H9 (cell line): ENCODE measurements at regions not wholly inside any gene's neighbourhood (a gene's known extent, or its start where the extent isn't known, plus 50 kb on each side); places are given as distances from the start of the nearest gene placed in this dataset.

Experiments
- DNase-seq: peaks from one replicate; pipeline ENCODE4 v3.0.0-alpha.2; 2017
- H2AFZ ChIP-seq: one replicate; pipeline ENCODE4 v1.6.1; 2013; ENCODE audit warnings: mild to moderate bottlenecking, low read length, control low read depth, moderate library complexity
- H2AK5ac ChIP-seq: 2 replicates; pipeline ENCODE4 v1.6.1; 2013; ENCODE audit warnings: low read length, control low read depth, mixed read lengths; ENCODE audit not compliant: insufficient read length
- H2BK120ac ChIP-seq: one replicate; pipeline ENCODE4 v1.6.1; 2013; ENCODE audit warnings: low read depth, mild to moderate bottlenecking, low read length, control low read depth, inconsistent platforms; ENCODE audit not compliant: poor library complexity, severe bottlenecking
- H2BK12ac ChIP-seq: 2 replicates; pipeline ENCODE4 v1.6.1; 2013; ENCODE audit warnings: low read length, control low read depth, mixed read lengths, low read depth; ENCODE audit not compliant: insufficient read length
- H2BK15ac ChIP-seq: 2 replicates; pipeline ENCODE4 v1.6.1; 2013; ENCODE audit warnings: low read depth, low read length, control low read depth
- H2BK20ac ChIP-seq: one replicate; pipeline ENCODE4 v1.6.1; 2013; ENCODE audit warnings: low read depth, mild to moderate bottlenecking, low read length, control low read depth, inconsistent platforms; ENCODE audit not compliant: poor library complexity, severe bottlenecking
- H2BK5ac ChIP-seq: 2 replicates; pipeline ENCODE4 v1.6.1; 2013; ENCODE audit warnings: low read length, control low read depth, mixed read lengths; ENCODE audit not compliant: insufficient read length
- H3K14ac ChIP-seq: 2 replicates; pipeline ENCODE4 v1.6.1; 2013; ENCODE audit warnings: low read length, control low read depth; ENCODE audit not compliant: insufficient read depth
- H3K18ac ChIP-seq: 2 replicates; pipeline ENCODE4 v1.6.1; 2013; ENCODE audit warnings: low read depth, mild to moderate bottlenecking, mixed read lengths, low read length, control low read depth; ENCODE audit not compliant: insufficient read length
- H3K23ac ChIP-seq: 2 replicates; pipeline ENCODE4 v1.6.1; 2013; ENCODE audit warnings: low read length, control low read depth, mixed read lengths, low read depth; ENCODE audit not compliant: insufficient read length
- H3K23me2 ChIP-seq: 2 replicates; pipeline ENCODE4 v1.6.1; 2013; ENCODE audit warnings: low read depth, mild to moderate bottlenecking, mixed read lengths, low read length, control low read depth; ENCODE audit not compliant: insufficient read length, poor library complexity, severe bottlenecking
- H3K27ac ChIP-seq: 2 replicates; pipeline ENCODE4 v1.5.1; 2013; ENCODE audit warnings: low read length, control low read depth, mixed read lengths, low read depth; ENCODE audit not compliant: insufficient read length
- H3K27me3 ChIP-seq: 2 replicates; pipeline ENCODE4 v1.6.1; 2013; ENCODE audit warnings: low read length, control low read depth, inconsistent platforms; ENCODE audit not compliant: insufficient read depth
- H3K4ac ChIP-seq: 2 replicates; pipeline ENCODE4 v1.6.1; 2013; ENCODE audit warnings: low read depth, mild to moderate bottlenecking, control low read depth, inconsistent platforms, low read length, moderate library complexity
- H3K4me1 ChIP-seq: 2 replicates; pipeline ENCODE4 v1.6.1; 2013; ENCODE audit warnings: low read length, control low read depth, inconsistent platforms; ENCODE audit not compliant: insufficient read depth
- H3K4me2 ChIP-seq: 2 replicates; pipeline ENCODE4 v1.6.1; 2013; ENCODE audit warnings: low read length, control low read depth, mixed read lengths; ENCODE audit not compliant: insufficient read length, insufficient read depth
- H3K56ac ChIP-seq: 2 replicates; pipeline ENCODE4 v1.6.1; 2013; ENCODE audit warnings: low read depth, mild to moderate bottlenecking, mixed read lengths, low read length, control low read depth; ENCODE audit not compliant: insufficient read length
- H3K79me1 ChIP-seq: 2 replicates; pipeline ENCODE4 v1.6.1; 2013; ENCODE audit warnings: low read depth, mild to moderate bottlenecking, moderate library complexity, low read length, control low read depth, inconsistent platforms; ENCODE audit not compliant: insufficient read depth, poor library complexity, severe bottlenecking
- H3K79me2 ChIP-seq: 2 replicates; pipeline ENCODE4 v1.6.1; 2013; ENCODE audit warnings: low read length, control low read depth, inconsistent platforms; ENCODE audit not compliant: insufficient read depth
- H3K9ac ChIP-seq: 2 replicates; pipeline ENCODE4 v1.6.1; 2013; ENCODE audit warnings: low read length, control low read depth, mixed read lengths; ENCODE audit not compliant: insufficient read length; ENCODE audit errors: extremely low read depth
- H3K9me3 ChIP-seq: one replicate; pipeline ENCODE4 v1.6.1; 2013; ENCODE audit warnings: low read depth, low read length, inconsistent platforms; ENCODE audit not compliant: control insufficient read depth
- H3T11ph ChIP-seq: one replicate; pipeline ENCODE4 v1.6.1; 2013; ENCODE audit warnings: mild to moderate bottlenecking, low read length, control low read depth, inconsistent platforms
- H4K20me1 ChIP-seq: one replicate; pipeline ENCODE4 v1.6.1; 2013; ENCODE audit not compliant: control insufficient read depth, insufficient read length, insufficient read depth
- H4K5ac ChIP-seq: 2 replicates; pipeline ENCODE4 v1.6.1; 2013; ENCODE audit warnings: low read depth, mild to moderate bottlenecking, mixed read lengths, low read length, control low read depth; ENCODE audit not compliant: insufficient read length
- H4K8ac ChIP-seq: replicated peaks from 2 replicates; pipeline ENCODE4 v1.6.1; 2013; ENCODE audit warnings: low read length, control low read depth, mixed read lengths, low read depth; ENCODE audit not compliant: insufficient read length
- H4K91ac ChIP-seq: 2 replicates; pipeline ENCODE4 v1.6.1; 2013; ENCODE audit warnings: low read depth, mild to moderate bottlenecking, moderate library complexity, mixed read lengths, low read length, control low read depth; ENCODE audit not compliant: insufficient read length
- H3K27ac Mint-ChIP-seq, 3 experiments: 2 replicates in 2 of 3; 3 replicates in 1 of 3; pipeline ENCODE4 v1.8.0; 2020 to 2021; ENCODE audit warnings: mixed read lengths in 3 of 3, mild to moderate bottlenecking in 1 of 3, moderate library complexity in 1 of 3
- H3K27me3 Mint-ChIP-seq: 2 replicates; pipeline ENCODE4 v1.8.0; 2021; ENCODE audit warnings: low read depth, mild to moderate bottlenecking, moderate library complexity, mixed read lengths
- H3K36me3 Mint-ChIP-seq, 3 experiments: 2 replicates in 2 of 3; 3 replicates in 1 of 3; pipeline ENCODE4 v1.8.0; 2020 to 2021; ENCODE audit warnings: low read depth in 3 of 3, mixed read lengths in 3 of 3; ENCODE audit not compliant: insufficient read depth in 1 of 3
- H3K4me1 Mint-ChIP-seq, 2 experiments: 2 replicates each; pipeline ENCODE4 v1.8.0; 2020; ENCODE audit warnings: mixed read lengths in 2 of 2
- H3K4me3 Mint-ChIP-seq, 2 experiments: 2 replicates in 1 of 2; 3 replicates in 1 of 2; pipeline ENCODE4 v1.8.0; 2020 to 2021; ENCODE audit warnings: mild to moderate bottlenecking in 2 of 2, mixed read lengths in 2 of 2, moderate library complexity in 1 of 2
- H3K9me3 Mint-ChIP-seq, 2 experiments: 2 replicates in 1 of 2; 3 replicates in 1 of 2; pipeline ENCODE4 v1.8.0; 2020; ENCODE audit warnings: mild to moderate bottlenecking in 2 of 2, mixed read lengths in 2 of 2, moderate library complexity in 1 of 2
- CTCF ChIP-seq: fragments of 200-600 bp; sonication (generic); conservative IDR thresholded peaks from 3 replicates; pipeline ENCODE4 v1.8.0; 2021; ENCODE audit warnings: antibody characterized with exemption, mild to moderate bottlenecking
- WGBS: extraction: QIAGEN DNeasy Blood & Tissue Kit; methylation state at CpG from one replicate; pipeline ENCODE4 v1.1.7; 2013; ENCODE audit warnings: missing lambda C conversion rate, low lambda C conversion rate, mixed read lengths; ENCODE audit not compliant: insufficient read length; ENCODE audit errors: extremely low coverage; 5-methylcytosine and 5-hydroxymethylcytosine counted together

- no peak overlapping the region for H2BK20ac ChIP-seq
- H3K9me3 ChIP-seq: no peaks in the 10 kb centered on the region
- H4K8ac ChIP-seq: no peak overlapping the region
- no peak overlapping the region for H3K27ac ChIP-seq
- no peak overlapping the region for H3K18ac ChIP-seq
- no peak for DNase-seq
- H3K36me3 Mint-ChIP-seq: no peaks in the 10 kb centered on the region; a peak in 1 of 7 replicates
- H2BK5ac ChIP-seq: no peak overlapping the region
- no peak overlapping the region for H3K4ac ChIP-seq
- no peak overlapping the region for H2BK12ac ChIP-seq
- no peak overlapping the region for H3K27ac Mint-ChIP-seq
- no peak overlapping the region for H2BK15ac ChIP-seq
- no peaks in the 10 kb centered on the region for H3K23me2 ChIP-seq
- no peak overlapping the region for H2BK120ac ChIP-seq
- H3K27me3 ChIP-seq: no peaks in the 10 kb centered on the region
- H4K20me1 ChIP-seq: no peaks in the 10 kb centered on the region
- no peaks in the 10 kb centered on the region for H3K27me3 Mint-ChIP-seq
- H2AFZ ChIP-seq: no peak overlapping the region
- H3T11ph ChIP-seq: no peak overlapping the region
- H3K14ac ChIP-seq: no peak overlapping the region
- no peaks in the 10 kb centered on the region for H3K9me3 Mint-ChIP-seq
- H3K79me2 ChIP-seq: no peaks in the 10 kb centered on the region
- no peak for TF ChIP-seq CTCF
- peaks cover 13 to 15% of the 10 kb centered on the region in 2 experiments for H3K4me1 Mint-ChIP-seq
- no peaks in the 10 kb centered on the region for H3K79me1 ChIP-seq
- H3K23ac ChIP-seq: no peak overlapping the region
- no peak overlapping the region for H3K9ac ChIP-seq
- H4K91ac ChIP-seq: no peak overlapping the region
- H3K4me2 ChIP-seq: no peak overlapping the region
- H4K5ac ChIP-seq: no peak overlapping the region
- no peak overlapping the region for H3K56ac ChIP-seq
- H2AK5ac ChIP-seq: no peak overlapping the region
- no peaks in the 10 kb centered on the region for H3K4me1 ChIP-seq
- WGBS: no CpG with 5 or more reads among the region's 4 CpGs
- no peak overlapping the region for H3K4me3 Mint-ChIP-seq
Observed at GRCh38 chr5:61824396-61824795, 481.6 kb upstream of the KIF2A start.
